NCI-H2081 treated with DMSO at 0.1 percent for 48 hours (cell line): ENCODE measurements at regions not wholly inside any gene's neighbourhood (a gene's known extent, or its start where the extent isn't known, plus 50 kb on each side); places are given as distances from the start of the nearest gene placed in this dataset.
A peak's percentile ranks its signal among the peaks of the same experiment; 100 is the strongest.

Experiments
- DNase-seq: peaks from one replicate; lab custom pipeline; 2025; lab: John Stamatoyannopoulos, UW

GRCh38 chr18:45312555-45313126 is 302.6 kb upstream of the SLC14A2 start:
- DNase-seq = no peak

- no peak for DNase-seq
These were observed 299.1 kb upstream of the SLC14A2 start for GRCh38 chr18:45316127-45316526.

- DNase-seq = no peak
These were observed 297.2 kb upstream of the SLC14A2 start for GRCh38 chr18:45317948-45318640.

- no peak for DNase-seq
These were observed 294.6 kb upstream of the SLC14A2 start for GRCh38 chr18:45320724-45321123.

- no peak for DNase-seq
These were observed 293.8 kb upstream of the SLC14A2 start for GRCh38 chr18:45321520-45321919.

- no peak for DNase-seq
These were observed 292.9 kb upstream of the SLC14A2 start for GRCh38 chr18:45322343-45322742.

- DNase-seq = no peak
These were observed 291.2 kb upstream of the SLC14A2 start for GRCh38 chr18:45324101-45324494.

GRCh38 chr18:45324495-45325113 is 290.7 kb upstream of the SLC14A2 start:
- DNase-seq = peak; percentile 16

GRCh38 chr18:45325778-45326177 is 289.5 kb upstream of the SLC14A2 start:
- DNase-seq = no peak

- no peak for DNase-seq
These were observed 288.8 kb upstream of the SLC14A2 start for GRCh38 chr18:45326505-45326904.

- no peak for DNase-seq
These were observed 287.0 kb upstream of the SLC14A2 start for GRCh38 chr18:45328296-45328695.

GRCh38 chr18:45328811-45329210 is 286.5 kb upstream of the SLC14A2 start:
- no peak for DNase-seq

GRCh38 chr18:45329316-45329715 is 286.0 kb upstream of the SLC14A2 start:
- DNase-seq = no peak

- no peak for DNase-seq
These were observed 285.1 kb upstream of the SLC14A2 start for GRCh38 chr18:45330170-45330594.

GRCh38 chr18:45332871-45333270 is 282.4 kb upstream of the SLC14A2 start:
- no peak for DNase-seq

GRCh38 chr18:45334191-45334590 is 281.1 kb upstream of the SLC14A2 start:
- DNase-seq = no peak

- DNase-seq = no peak
These were observed 279.8 kb upstream of the SLC14A2 start for GRCh38 chr18:45335282-45336043.

GRCh38 chr18:45336448-45336847 is 278.8 kb upstream of the SLC14A2 start:
- DNase-seq = no peak

GRCh38 chr18:45337477-45337876 is 277.8 kb upstream of the SLC14A2 start:
- DNase-seq = no peak

GRCh38 chr18:45339810-45340550 is 275.3 kb upstream of the SLC14A2 start:
- no peak for DNase-seq

- DNase-seq = no peak
These were observed 274.4 kb upstream of the SLC14A2 start for GRCh38 chr18:45340884-45341283.

GRCh38 chr18:45341454-45341853 is 273.8 kb upstream of the SLC14A2 start:
- DNase-seq = no peak
